ENCODE measurements at regions not wholly inside any gene's neighbourhood (a gene's known extent, or its start where the extent isn't known, plus 50 kb on each side); places are given as distances from the start of the nearest gene placed in this dataset.

DNA sequence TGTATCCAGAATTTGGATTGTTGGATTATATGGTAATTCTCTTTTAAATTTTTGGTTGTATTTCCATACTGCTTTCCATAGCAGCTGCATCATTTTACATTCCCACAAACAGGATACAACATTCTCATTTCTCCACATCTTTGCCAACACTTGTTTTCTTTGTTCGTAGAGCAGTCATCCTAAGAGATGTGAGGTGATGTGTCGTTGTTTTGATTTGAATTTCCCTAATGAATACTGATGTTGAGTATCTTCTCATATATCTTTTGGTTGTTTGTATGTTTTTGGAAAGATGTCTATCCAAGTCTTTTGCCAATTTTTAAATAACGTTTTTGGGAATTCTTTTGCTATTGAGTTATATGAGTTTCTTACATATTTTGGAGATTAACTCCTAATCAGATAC is 93.6 kb downstream of the GMNC start:
- WGBS, 2 experiments (ENCODE audit: extremely low coverage in 1 of 2, insufficient coverage in 1 of 2, insufficient read length in 1 of 2, insufficient replicate concordance in 2 of 2, low coverage in 1 of 2, low lambda C conversion rate in 2 of 2, missing lambda C conversion rate in 1 of 2) = 95% methylated on average over 3 of the region's 3 CpGs; no CpG with 5 or more reads in 1 of the 2 experiments
- CTCF ChIA-PET (ENCODE audit: partially characterized antibody) = no interaction called here
- no peak for FAIRE-seq
- TF ChIP-seq CTCF (IDR thresholded peaks at IDR 0.05; ENCODE audit: control extremely low read depth in 1 of 3, insufficient read depth in 1 of 3, low read depth in 1 of 3, low read length in 3 of 3) (no peak), CHD1 (IDR thresholded peaks at IDR 0.05; ENCODE audit: low read depth, low read length) (no peak), YY1 (IDR thresholded peaks at IDR 0.05; ENCODE audit: low read depth, low read length) (no peak), CBX5 (IDR thresholded peaks at IDR 0.05; ENCODE audit: low read depth, low read length) (no peak), CEBPB (IDR thresholded peaks at IDR 0.05; ENCODE audit: low read depth, low read length) (no peak), GABPA (IDR thresholded peaks at IDR 0.05; ENCODE audit: borderline replicate concordance, insufficient read depth, low read length) (no peak), CBX8 (IDR thresholded peaks at IDR 0.05; ENCODE audit: borderline replicate concordance, low read depth, low read length) (no peak), TCF12 (IDR thresholded peaks at IDR 0.05; ENCODE audit: low read depth, low read length) (no peak), TBP (IDR thresholded peaks at IDR 0.05; ENCODE audit: low read depth, low read length) (no peak), NRF1 (IDR thresholded peaks at IDR 0.05; ENCODE audit: low read depth, low read length) (no peak), SRF (IDR thresholded peaks at IDR 0.05; ENCODE audit: low read depth, low read length) (no peak), SUZ12 (IDR thresholded peaks at IDR 0.05; ENCODE audit: low read length) (no peak), RXRA (IDR thresholded peaks at IDR 0.05; ENCODE audit: insufficient read depth, low read depth, low read length) (no peak)

More for the DNA sequence above, 93.6 kb downstream of the GMNC start:
- Histone ChIP-seq H3K14ac (ENCODE audit: insufficient read length) (no peak overlapping the region), H2BK5ac (ENCODE audit: low read depth, low read length) (no peak overlapping the region), H4K8ac (ENCODE audit: extremely low read depth, insufficient read depth, low read length) (no peak overlapping the region), H3K4me1 (replicated peaks in 1 of 4; ENCODE audit: control insufficient read depth in 3 of 4, insufficient read depth in 4 of 4, low read length in 3 of 4) (no peaks in the 10 kb centered on the region), H2AK5ac (ENCODE audit: low read depth, low read length) (no peak overlapping the region), H3K56ac (replicated peaks; ENCODE audit: insufficient read length, low read depth, low read length) (no peak overlapping the region), H3K9me3 (ENCODE audit: insufficient read depth in 2 of 2, low read depth in 1 of 2, low read length in 1 of 2) (no peaks in the 10 kb centered on the region), H3K4me2 (ENCODE audit: insufficient read depth in 1 of 2, low read depth in 2 of 2, low read length in 2 of 2) (no peak overlapping the region), H3K23ac (ENCODE audit: insufficient read length) (no peak overlapping the region), H2BK12ac (ENCODE audit: low read depth, low read length) (no peak overlapping the region), H2BK20ac (ENCODE audit: low read length) (no peak overlapping the region), H3K79me2 (ENCODE audit: control insufficient read depth in 1 of 2, insufficient read depth in 2 of 2, low read length in 2 of 2) (no peaks in the 10 kb centered on the region), H3K4ac (replicated peaks; ENCODE audit: insufficient read length, low read depth, low read length) (no peak overlapping the region), H3K4me3 (ENCODE audit: extremely low read depth in 1 of 4, insufficient read depth in 2 of 4, low read depth in 3 of 4, low read length in 4 of 4) (no peak overlapping the region), H3K27ac (ENCODE audit: low read depth, low read length) (no peak overlapping the region), H4K5ac (ENCODE audit: insufficient read length, low read depth, low read length) (no peak overlapping the region), H3K79me1 (ENCODE audit: low read depth, low read length) (no peaks in the 10 kb centered on the region), H2AFZ (ENCODE audit: low read length) (no peak overlapping the region), H4K91ac (replicated peaks; ENCODE audit: insufficient read length, low read length) (no peak overlapping the region), H3K18ac (ENCODE audit: extremely low read depth, low read length) (no peak overlapping the region), H3K36me3 (ENCODE audit: control insufficient read depth in 2 of 4, insufficient read depth in 4 of 4, low read length in 3 of 4) (no peaks in the 10 kb centered on the region), H3K27me3 (replicated peaks in 1 of 4; ENCODE audit: control insufficient read depth in 3 of 4, extremely low read depth in 1 of 4, insufficient read depth in 3 of 4, low read length in 3 of 4) (no peaks in the 10 kb centered on the region), H4K20me1 (replicated peaks in 1 of 2; ENCODE audit: control insufficient read depth in 1 of 2, insufficient read depth in 2 of 2, low read length in 2 of 2) (no peaks in the 10 kb centered on the region), H3K9ac (replicated peaks in 1 of 4; ENCODE audit: extremely low read depth in 1 of 4, low read depth in 3 of 4, low read length in 3 of 4) (no peak overlapping the region), H2BK120ac (replicated peaks; ENCODE audit: low read depth, low read length) (no peak overlapping the region), H3K23me2 (ENCODE audit: low read depth, low read length) (no peaks in the 10 kb centered on the region), H2BK15ac (ENCODE audit: low read length) (no peak overlapping the region)
- no peak for DNase-seq (ENCODE audit: low read depth in 1 of 2, low spot score in 2 of 2)
- POLR2A ChIA-PET (ENCODE audit: partially characterized antibody) = no interaction called here

Data from H1 (cell line).